Ovary (tissue), 7 donors: ENCODE measurements at regions not wholly inside any gene's neighbourhood (a gene's known extent, or its start where the extent isn't known, plus 50 kb on each side); places are given as distances from the start of the nearest gene placed in this dataset.

ENCODE experiments used
- DNase-seq, 5 donors: peaks; one replicate each; pipeline ENCODE4 v3.0.0-alpha.2; 2019 to 2020
- H3K27ac ChIP-seq, 2 donors: fragments of 200-600 bp; one replicate each; pipeline versions ENCODE4 v1.5.1 to v1.8.0; 2019 to 2022
- H3K27me3 ChIP-seq: fragments of 200-600 bp; one replicate; pipeline ENCODE4 v1.8.0; 2022
- H3K36me3 ChIP-seq: fragments of 200-600 bp; sonication (generic); one replicate; pipeline ENCODE4 v1.5.1; 2019
- H3K4me1 ChIP-seq: one replicate; pipeline ENCODE4 v1.8.1; 2013; ENCODE audit warnings: mild to moderate bottlenecking, moderate library complexity; ENCODE audit not compliant: insufficient read depth
- H3K4me3 ChIP-seq: fragments of 200-600 bp; sonication (generic); one replicate; pipeline ENCODE4 v1.5.1; 2017
- H3K9me3 ChIP-seq, 2 donors: fragments of 200-600 bp in 1 of 2; sonication (generic) in 1 of 2; one replicate each; pipeline versions ENCODE4 v1.5.1 to v1.8.1; 2013 to 2019; ENCODE audit warnings: mild to moderate bottlenecking in 1 of 2, moderate library complexity in 1 of 2
- EP300 ChIP-seq: sonication (generic); formaldehyde crosslinking; IDR thresholded peaks from one replicate; pipeline ENCODE4 v1.6.1; 2017; ENCODE audit warnings: antibody characterized with exemption
- POLR2A ChIP-seq: fragments of 450-650 bp; IDR thresholded peaks from one replicate; pipeline ENCODE4 v1.6.1; 2017; ENCODE audit warnings: antibody characterized with exemption, mild to moderate bottlenecking, moderate library complexity
- WGBS, 3 donors: extraction: QIAGEN DNeasy Blood & Tissue Kit in 1 of 3; methylation state at CpG; one replicate each; pipeline versions ENCODE4 v1.1.5 to v1.1.7; 2013 to 2017; 5-methylcytosine and 5-hydroxymethylcytosine counted together
- intact Hi-C, 4 donors: fragments of 100-400 bp; cut with DNase I; formaldehyde crosslinking; loops; one replicate each; pipeline versions ENCODE4 v1.11.0 to v1.15.1; 2022 to 2023
- TF ChIP-seq, protein P1 (sequence below), 3 donors: fragments of 450-650 bp in 2 of 3; fragments of 200-600 bp in 1 of 3; IDR thresholded peaks; one replicate each; pipeline versions ENCODE4 v1.5.1 to v1.8.0; 2016 to 2022; ENCODE audit warnings: antibody characterized with exemption in 3 of 3, mild to moderate bottlenecking in 1 of 3
- donor health status: DM: no; HTN: no; CAD: no; lungs with moderate emphysema.
- donor health status: DM: no; HTN: no; CAD: no.
- donor health status: Bipolar disorder and iron deficiency.
- donor health status: DM: no; HTN: no; CAD: no.
- donor health status: DM: yes; HTN: yes; CAD: no.

DNA sequence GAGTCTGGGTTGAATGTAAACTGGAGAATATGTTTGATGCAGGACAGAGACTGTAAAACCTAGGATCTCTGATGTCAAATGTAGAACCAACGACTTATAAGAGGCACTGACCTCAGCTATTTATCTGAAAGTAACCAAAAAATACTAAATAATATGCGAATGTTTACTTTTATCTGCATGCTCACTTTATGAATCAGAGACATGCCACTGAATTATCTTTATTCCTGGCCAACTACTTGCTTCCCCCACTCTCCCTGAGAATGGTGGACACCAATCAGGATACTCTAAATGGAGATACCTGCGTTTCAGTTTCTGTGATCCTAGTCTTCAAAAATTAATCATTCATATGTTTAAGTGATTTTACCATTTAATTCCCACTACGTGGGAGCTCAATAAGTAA lies 1038.4 kb upstream of the PABPC4L start:
- intact Hi-C loops = no loop called here
- WGBS, 3 donors = 60 to 63% (median 63%) methylated on average over 4 of the region's 4 CpGs
- no peak for TF ChIP-seq EP300
- TF ChIP-seq, protein P1, sequence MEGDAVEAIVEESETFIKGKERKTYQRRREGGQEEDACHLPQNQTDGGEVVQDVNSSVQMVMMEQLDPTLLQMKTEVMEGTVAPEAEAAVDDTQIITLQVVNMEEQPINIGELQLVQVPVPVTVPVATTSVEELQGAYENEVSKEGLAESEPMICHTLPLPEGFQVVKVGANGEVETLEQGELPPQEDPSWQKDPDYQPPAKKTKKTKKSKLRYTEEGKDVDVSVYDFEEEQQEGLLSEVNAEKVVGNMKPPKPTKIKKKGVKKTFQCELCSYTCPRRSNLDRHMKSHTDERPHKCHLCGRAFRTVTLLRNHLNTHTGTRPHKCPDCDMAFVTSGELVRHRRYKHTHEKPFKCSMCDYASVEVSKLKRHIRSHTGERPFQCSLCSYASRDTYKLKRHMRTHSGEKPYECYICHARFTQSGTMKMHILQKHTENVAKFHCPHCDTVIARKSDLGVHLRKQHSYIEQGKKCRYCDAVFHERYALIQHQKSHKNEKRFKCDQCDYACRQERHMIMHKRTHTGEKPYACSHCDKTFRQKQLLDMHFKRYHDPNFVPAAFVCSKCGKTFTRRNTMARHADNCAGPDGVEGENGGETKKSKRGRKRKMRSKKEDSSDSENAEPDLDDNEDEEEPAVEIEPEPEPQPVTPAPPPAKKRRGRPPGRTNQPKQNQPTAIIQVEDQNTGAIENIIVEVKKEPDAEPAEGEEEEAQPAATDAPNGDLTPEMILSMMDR (IDR thresholded peaks at IDR 0.05) = no peak
- TF ChIP-seq POLR2A = no peak
- H3K9me3 ChIP-seq = no peaks in the 10 kb centered on the region
- no peaks in the 10 kb centered on the region for H3K36me3 ChIP-seq
- H3K4me1 ChIP-seq = no peaks in the 10 kb centered on the region
- H3K27ac ChIP-seq = no peak overlapping the region
- H3K4me3 ChIP-seq = no peak overlapping the region
- no peak for DNase-seq
- no peaks in the 10 kb centered on the region for H3K27me3 ChIP-seq

DNA sequence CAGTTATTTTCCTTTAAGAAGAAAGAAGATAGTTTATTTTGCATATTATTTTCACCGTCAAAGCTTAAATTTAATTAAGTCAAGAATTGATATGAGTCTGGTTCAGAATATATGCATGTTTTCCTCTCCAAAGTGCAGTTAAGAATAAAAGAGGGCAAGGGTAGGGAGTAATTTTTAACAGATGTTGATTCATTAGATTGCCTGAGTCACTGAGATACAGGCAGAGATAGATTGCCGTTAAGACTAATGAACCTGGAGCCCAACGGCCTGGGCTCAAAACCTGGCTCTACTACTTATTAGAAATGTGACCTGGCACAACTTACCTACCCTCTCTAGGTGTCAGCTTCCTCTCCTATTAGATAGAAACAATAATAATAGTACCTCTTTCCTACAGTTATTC lies 1037.4 kb upstream of the PABPC4L start:
- H3K27ac ChIP-seq = no peak overlapping the region
- H3K36me3 ChIP-seq = no peaks in the 10 kb centered on the region
- H3K27me3 ChIP-seq = no peaks in the 10 kb centered on the region
- intact Hi-C loops = no loop called here
- H3K4me3 ChIP-seq = no peak overlapping the region
- H3K9me3 ChIP-seq = no peaks in the 10 kb centered on the region
- no peak for TF ChIP-seq EP300
- TF ChIP-seq POLR2A = no peak
- TF ChIP-seq, protein P1 (IDR thresholded peaks at IDR 0.05) = no peak
- no peaks in the 10 kb centered on the region for H3K4me1 ChIP-seq
- WGBS, 3 donors = 33 to 41% (median 37%) methylated on average over 3 of the region's 3 CpGs
- DNase-seq = no peak

DNA sequence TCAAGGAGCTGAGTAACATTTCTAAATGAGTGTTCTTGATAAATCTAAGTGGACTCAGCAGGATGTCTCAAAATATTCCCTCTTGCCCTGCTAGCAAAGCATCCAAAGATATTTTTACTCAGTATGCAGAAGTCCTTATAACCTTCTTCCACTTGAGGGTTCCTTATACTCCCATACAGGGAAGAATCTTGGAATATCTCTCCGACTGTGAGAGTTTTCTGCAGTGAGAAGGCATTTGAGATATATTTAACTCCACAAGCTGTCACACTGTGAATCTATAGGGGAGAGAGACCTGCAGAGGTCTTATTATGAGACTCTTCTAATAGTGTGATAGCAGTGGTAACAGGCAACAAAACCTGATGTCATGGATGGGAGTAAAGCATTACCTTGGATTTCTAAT lies 1034.5 kb upstream of the PABPC4L start:
- Histone ChIP-seq H3K4me1 (no peaks in the 10 kb centered on the region), H3K4me3 (no peak overlapping the region), H3K36me3 (no peaks in the 10 kb centered on the region), H3K27ac (no peak overlapping the region), H3K9me3 (no peaks in the 10 kb centered on the region), H3K27me3 (no peaks in the 10 kb centered on the region)
- intact Hi-C loops = no loop called here
- 71 to 76% (median 72%) methylated on average over 1 of the region's 1 CpG for WGBS, 3 donors
- DNase-seq = no peak
- TF ChIP-seq EP300 (no peak), POLR2A (no peak)
- TF ChIP-seq, protein P1 (IDR thresholded peaks at IDR 0.05) = no peak

DNA sequence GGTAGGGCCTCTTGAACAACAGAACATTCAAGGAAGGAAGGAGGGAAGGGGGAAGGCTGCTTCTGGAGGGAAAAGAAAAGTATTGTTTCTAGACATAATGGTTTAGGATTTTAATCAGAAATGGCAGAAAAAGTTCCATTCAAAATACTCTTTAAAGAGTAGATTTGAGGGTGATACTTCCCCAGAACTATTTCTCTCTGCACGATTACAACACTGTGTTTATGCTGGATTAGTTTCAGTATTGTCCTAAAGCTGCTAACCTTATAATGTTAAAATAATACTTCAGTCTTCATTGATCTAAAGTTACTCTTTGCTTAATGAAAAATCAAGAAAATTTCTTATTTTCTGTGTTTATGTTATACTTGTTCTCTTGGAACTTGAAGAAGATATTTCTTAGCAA lies 1026.3 kb upstream of the PABPC4L start:
- intact Hi-C loops = no loop called here
- TF ChIP-seq, protein P1 (IDR thresholded peaks at IDR 0.05) = no peak
- TF ChIP-seq POLR2A (no peak), EP300 (no peak)
- Histone ChIP-seq H3K27me3 (no peaks in the 10 kb centered on the region), H3K4me1 (no peaks in the 10 kb centered on the region), H3K36me3 (no peaks in the 10 kb centered on the region), H3K4me3 (no peak overlapping the region), H3K9me3 (no peaks in the 10 kb centered on the region), H3K27ac (no peak overlapping the region)
- DNase-seq = no peak
- 43 to 57% (median 43%) methylated on average over 1 of the region's 1 CpG for WGBS, 3 donors

DNA sequence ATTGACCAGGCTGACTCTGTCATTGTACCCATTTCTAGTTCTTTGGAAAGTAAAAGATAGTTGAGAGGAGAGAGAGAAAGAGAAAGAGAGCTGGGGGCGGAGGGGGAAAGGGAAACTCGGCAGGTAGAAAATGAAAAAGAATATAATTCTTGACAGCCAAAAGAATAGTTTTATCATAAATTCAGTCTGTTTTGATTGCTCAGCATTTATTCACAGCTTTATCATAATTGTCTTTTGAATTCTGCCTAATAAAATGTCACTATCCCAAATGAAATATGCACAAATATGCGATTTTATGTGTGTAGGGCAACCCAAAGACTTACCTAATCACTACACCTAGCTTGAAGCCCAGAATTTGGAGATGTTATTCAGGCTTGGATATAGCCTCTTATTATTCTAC lies 1024.0 kb upstream of the PABPC4L start:
- H3K4me3 ChIP-seq = no peak overlapping the region
- WGBS, 3 donors = 79 to 83% (median 80%) methylated on average over 3 of the region's 3 CpGs
- no peak overlapping the region for H3K27ac ChIP-seq
- no peaks in the 10 kb centered on the region for H3K4me1 ChIP-seq
- H3K27me3 ChIP-seq = no peaks in the 10 kb centered on the region
- no peak for TF ChIP-seq EP300
- TF ChIP-seq, protein P1 (IDR thresholded peaks at IDR 0.05) = no peak
- TF ChIP-seq POLR2A = no peak
- intact Hi-C loops = no loop called here
- no peak for DNase-seq
- H3K36me3 ChIP-seq = no peaks in the 10 kb centered on the region
- no peaks in the 10 kb centered on the region for H3K9me3 ChIP-seq
